Keratinocyte (primary cell): ENCODE measurements at regions not wholly inside any gene's neighbourhood (a gene's known extent, or its start where the extent isn't known, plus 50 kb on each side); places are given as distances from the start of the nearest gene placed in this dataset.

Experiments
- DNase-seq: peaks from one replicate; pipeline ENCODE4 v3.0.0-alpha.2; 2011; ENCODE audit warnings: low read depth, missing footprints, low spot score
- FAIRE-seq: peaks from 2 replicates; lab custom pipeline; 2011; peaks lifted over from hg19 to GRCh38; lab: Jason Lieb, UNC
- H2AFZ ChIP-seq: 2 replicates; pipeline ENCODE4 v1.6.0; 2012; ENCODE audit warnings: low read length, control low read depth, inconsistent platforms; ENCODE audit not compliant: control insufficient read depth
- H3K27ac ChIP-seq: 2 replicates; pipeline ENCODE4 v1.5.1; 2011; ENCODE audit warnings: low read length; ENCODE audit not compliant: control insufficient read depth, insufficient read depth
- H3K27me3 ChIP-seq: 3 replicates; pipeline ENCODE4 v1.6.0; 2011; ENCODE audit warnings: low read length; ENCODE audit not compliant: control insufficient read depth, insufficient read depth; ENCODE audit errors: extremely low read depth
- H3K36me3 ChIP-seq, 2 experiments: 2 replicates in 1 of 2; 3 replicates in 1 of 2; pipeline ENCODE4 v1.5.1; 2011; ENCODE audit warnings: low read length in 2 of 2, mild to moderate bottlenecking in 1 of 2; ENCODE audit not compliant: control insufficient read depth in 2 of 2, insufficient read depth in 2 of 2; ENCODE audit errors: extremely low read depth in 1 of 2
- H3K4me1 ChIP-seq: 3 replicates; pipeline ENCODE4 v1.5.1; 2011; ENCODE audit warnings: low read length; ENCODE audit not compliant: control insufficient read depth, insufficient read depth; ENCODE audit errors: extremely low read depth
- H3K4me2 ChIP-seq: 3 replicates; pipeline ENCODE4 v1.6.0; 2011; ENCODE audit warnings: low read depth, low read length; ENCODE audit not compliant: control insufficient read depth, insufficient read depth; ENCODE audit errors: extremely low read depth
- H3K4me3 ChIP-seq, 3 experiments: fragments of 200-600 bp in 1 of 3; sonication (generic) in 1 of 3; 2 replicates in 2 of 3; 3 replicates in 1 of 3; pipeline ENCODE4 v1.5.1; 2011 to 2016; ENCODE audit warnings: low read length in 3 of 3, mild to moderate bottlenecking in 3 of 3, control low read depth in 2 of 3, inconsistent platforms in 1 of 3, low read depth in 1 of 3, mixed read lengths in 1 of 3, mixed run types in 1 of 3, moderate library complexity in 1 of 3; ENCODE audit not compliant: control insufficient read depth in 2 of 3, insufficient read depth in 2 of 3; ENCODE audit errors: extremely low read depth in 1 of 3
- H3K79me2 ChIP-seq: 2 replicates; pipeline ENCODE4 v1.6.0; 2012; ENCODE audit warnings: low read length; ENCODE audit not compliant: control insufficient read depth, insufficient read depth
- H3K9ac ChIP-seq: 3 replicates; pipeline ENCODE4 v1.6.0; 2011; ENCODE audit warnings: low read length; ENCODE audit not compliant: control insufficient read depth, insufficient read depth; ENCODE audit errors: extremely low read depth
- H3K9me1 ChIP-seq: 3 replicates; pipeline ENCODE4 v1.6.0; 2011; ENCODE audit warnings: low read length; ENCODE audit not compliant: control insufficient read depth, insufficient read depth; ENCODE audit errors: extremely low read depth
- H3K9me3 ChIP-seq: 2 replicates; pipeline ENCODE4 v1.5.1; 2012; ENCODE audit warnings: low read depth, low read length; ENCODE audit not compliant: control insufficient read depth
- H4K20me1 ChIP-seq: 3 replicates; pipeline ENCODE4 v1.6.0; 2011; ENCODE audit warnings: low read length; ENCODE audit not compliant: control insufficient read depth, insufficient read depth; ENCODE audit errors: extremely low read depth
- EZH2 ChIP-seq: IDR thresholded peaks from one replicate; pipeline ENCODE4 v1.6.1; 2012; ENCODE audit warnings: inconsistent platforms, mild to moderate bottlenecking, low read length, moderate library complexity
- dilution Hi-C: fragments of 300-500 bp; cut with MboI; formaldehyde crosslinking; loops from one replicate; pipeline ENCODE4 v1.7.0; 2020; ENCODE audit warnings: low sequenced_read_pairs; ENCODE audit not compliant: extremely low pct_ligation_motif_present
- TF ChIP-seq, protein P1 (sequence below), 3 experiments: IDR thresholded peaks in 1 of 3; conservative IDR thresholded peaks in 1 of 3; optimal IDR thresholded peaks in 1 of 3; 2 replicates in 2 of 3; 3 replicates in 1 of 3; pipeline versions ENCODE3 to v1.5.1; 2011; ENCODE audit warnings: low read length in 3 of 3, mild to moderate bottlenecking in 3 of 3, moderate library complexity in 2 of 3, control low read depth in 1 of 3, inconsistent platforms in 1 of 3; ENCODE audit not compliant: insufficient read depth in 2 of 3; ENCODE audit errors: extremely low read depth in 1 of 3

DNA sequence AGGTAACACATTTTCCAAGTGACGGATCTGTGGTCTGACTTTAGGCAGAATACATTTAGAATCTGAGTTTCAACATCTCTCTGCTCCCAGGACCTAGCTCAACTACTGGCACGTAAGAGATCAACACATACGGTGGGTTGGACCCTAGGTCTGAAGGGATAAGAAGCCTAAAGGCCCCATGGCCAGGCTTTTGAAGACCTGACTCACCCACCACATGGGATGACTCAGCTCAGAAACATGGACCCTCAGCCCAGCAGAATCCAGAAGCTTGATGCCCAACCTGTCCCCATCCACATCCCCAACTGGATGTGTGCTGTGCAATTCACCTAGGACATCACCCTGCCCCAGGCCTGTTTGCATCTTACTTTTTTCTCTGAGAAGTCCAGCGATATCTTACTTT lies 770.2 kb downstream of the BCL11B start:
- Histone ChIP-seq H3K9ac (peak overlapping the region; percentile 26), H3K4me3 (no peak overlapping the region), H3K9me3 (no peaks in the 10 kb centered on the region), H3K4me2 (peak overlapping the region; percentile 19), H3K4me1 (peaks cover 70% of the 10 kb centered on the region), H4K20me1 (no peaks in the 10 kb centered on the region), H3K79me2 (no peaks in the 10 kb centered on the region), H3K27ac (peak overlapping the region; percentile 84), H2AFZ (no peak overlapping the region), H3K9me1 (no peaks in the 10 kb centered on the region), H3K27me3 (no peaks in the 10 kb centered on the region), H3K36me3 (no peaks in the 10 kb centered on the region)
- peak; percentile 28 for DNase-seq
- dilution Hi-C loops = no loop called here
- no peak for TF ChIP-seq EZH2
- TF ChIP-seq, protein P1, sequence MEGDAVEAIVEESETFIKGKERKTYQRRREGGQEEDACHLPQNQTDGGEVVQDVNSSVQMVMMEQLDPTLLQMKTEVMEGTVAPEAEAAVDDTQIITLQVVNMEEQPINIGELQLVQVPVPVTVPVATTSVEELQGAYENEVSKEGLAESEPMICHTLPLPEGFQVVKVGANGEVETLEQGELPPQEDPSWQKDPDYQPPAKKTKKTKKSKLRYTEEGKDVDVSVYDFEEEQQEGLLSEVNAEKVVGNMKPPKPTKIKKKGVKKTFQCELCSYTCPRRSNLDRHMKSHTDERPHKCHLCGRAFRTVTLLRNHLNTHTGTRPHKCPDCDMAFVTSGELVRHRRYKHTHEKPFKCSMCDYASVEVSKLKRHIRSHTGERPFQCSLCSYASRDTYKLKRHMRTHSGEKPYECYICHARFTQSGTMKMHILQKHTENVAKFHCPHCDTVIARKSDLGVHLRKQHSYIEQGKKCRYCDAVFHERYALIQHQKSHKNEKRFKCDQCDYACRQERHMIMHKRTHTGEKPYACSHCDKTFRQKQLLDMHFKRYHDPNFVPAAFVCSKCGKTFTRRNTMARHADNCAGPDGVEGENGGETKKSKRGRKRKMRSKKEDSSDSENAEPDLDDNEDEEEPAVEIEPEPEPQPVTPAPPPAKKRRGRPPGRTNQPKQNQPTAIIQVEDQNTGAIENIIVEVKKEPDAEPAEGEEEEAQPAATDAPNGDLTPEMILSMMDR (optimal IDR thresholded peaks at IDR 0.05 in 1 of 3, IDR thresholded peaks at IDR 0.05 in 1 of 3, conservative IDR thresholded peaks at IDR 0.05 in 1 of 3; ENCODE audit: extremely low read depth in 1 of 3, insufficient read depth in 2 of 3, low read length in 3 of 3) = no peak
- FAIRE-seq = no peak

DNA sequence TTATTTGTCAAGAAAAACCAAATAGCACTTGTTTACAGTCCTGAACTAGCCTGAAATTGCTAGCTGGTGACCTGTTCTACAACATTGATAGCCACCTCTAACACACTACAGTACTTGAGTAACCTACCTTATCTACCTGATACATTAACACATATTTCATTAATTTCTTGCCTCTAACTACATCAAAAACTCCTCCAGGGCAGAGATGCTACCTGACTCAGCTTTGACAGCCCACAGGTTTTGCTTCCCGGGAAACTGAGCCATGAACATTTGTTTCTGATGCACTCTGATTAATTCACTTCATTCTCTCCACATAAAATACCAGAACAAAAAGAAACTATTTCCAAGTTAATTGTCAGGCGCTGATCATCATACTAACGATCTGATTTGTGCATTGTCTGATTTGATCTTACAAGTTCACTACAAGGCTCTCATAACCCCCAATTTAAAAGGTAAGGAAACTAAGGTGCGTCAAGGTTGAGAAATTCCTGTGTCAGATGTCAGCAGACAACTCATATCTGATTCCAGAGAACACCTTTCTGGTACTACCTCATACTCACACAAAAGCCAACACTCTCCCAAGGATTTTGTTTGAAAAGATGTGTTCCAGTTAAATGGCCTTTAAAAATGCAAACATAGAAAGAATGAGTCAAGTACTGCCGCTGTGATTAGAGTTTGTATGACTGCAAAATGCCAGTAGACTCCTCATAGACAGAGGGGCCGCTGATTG lies 768.7 kb downstream of the BCL11B start:
- Histone ChIP-seq H3K27me3 (no peaks in the 10 kb centered on the region), H2AFZ (peak overlapping the region; percentile 11), H3K27ac (peak overlapping the region; percentile 84), H3K79me2 (no peaks in the 10 kb centered on the region), H3K9ac (peak overlapping the region; percentile 51), H3K4me3 (no peak overlapping the region), H3K4me2 (peak overlapping the region; percentile 71), H3K9me1 (no peaks in the 10 kb centered on the region), H3K9me3 (no peaks in the 10 kb centered on the region), H3K36me3 (no peaks in the 10 kb centered on the region), H3K4me1 (peaks cover 71% of the 10 kb centered on the region), H4K20me1 (no peaks in the 10 kb centered on the region)
- FAIRE-seq = peak; percentile 92
- peak; percentile 44 for DNase-seq
- dilution Hi-C loops = no loop called here
- no peak for TF ChIP-seq EZH2
- TF ChIP-seq, protein P1 (optimal IDR thresholded peaks at IDR 0.05 in 1 of 3, IDR thresholded peaks at IDR 0.05 in 1 of 3, conservative IDR thresholded peaks at IDR 0.05 in 1 of 3; ENCODE audit: extremely low read depth in 1 of 3, insufficient read depth in 2 of 3, low read length in 3 of 3) = no peak
